Activated naive CD4-positive, alpha-beta T cell treated with anti-CD3 and anti-CD28 coated beads, Interleukin-2, amount 10 ng/mL, durations not matched to agents 7 days and 5 days (primary cell): ENCODE measurements at regions not wholly inside any gene's neighbourhood (a gene's known extent, or its start where the extent isn't known, plus 50 kb on each side); places are given as distances from the start of the nearest gene placed in this dataset.
"Not testable (repeated sequence)": the region's sequence is repeated elsewhere in the genome, so short reads cannot be mapped to it uniquely, and the experiment has no call there.

Source experiments
- CTCF ChIA-PET: fragments of 350-600 bp; sonication (Branson Sonifier 250); formaldehyde crosslinking; loops from one replicate; lab custom pipeline; 2021; ENCODE audit warnings: antibody characterized with exemption; lab: Charles Lee
- DNase-seq: peaks from one replicate; pipeline ENCODE4 v3.0.0-alpha.2; 2020
- H3K27ac Mint-ChIP-seq: one replicate; pipeline ENCODE4 v1.8.0; 2021; ENCODE audit warnings: mild to moderate bottlenecking, moderate library complexity, mixed read lengths
- H3K27me3 Mint-ChIP-seq: one replicate; pipeline ENCODE4 v1.8.0; 2021; ENCODE audit warnings: mild to moderate bottlenecking, mixed read lengths
- H3K36me3 Mint-ChIP-seq: one replicate; pipeline ENCODE4 v1.8.0; 2021; ENCODE audit warnings: mixed read lengths
- H3K4me1 Mint-ChIP-seq: one replicate; pipeline ENCODE4 v1.8.0; 2021; ENCODE audit warnings: mixed read lengths
- H3K4me3 Mint-ChIP-seq: one replicate; pipeline ENCODE4 v1.8.0; 2021; ENCODE audit warnings: mild to moderate bottlenecking, moderate library complexity, mixed read lengths
- H3K9me3 Mint-ChIP-seq: one replicate; pipeline ENCODE4 v1.8.0; 2021; ENCODE audit warnings: mixed read lengths

- Mint-ChIP-seq H3K4me1 (no peaks in the 10 kb centered on the region), H3K27ac (no peak overlapping the region), H3K27me3 (peaks cover 19% of the 10 kb centered on the region), H3K9me3 (no peaks in the 10 kb centered on the region), H3K36me3 (no peaks in the 10 kb centered on the region), H3K4me3 (no peak overlapping the region)
- CTCF ChIA-PET = no interaction called here
- no peak for DNase-seq
These were observed 107.9 kb upstream of the NDUFV2 start for GRCh38 chr18:8994603-8995002.

- H3K36me3 Mint-ChIP-seq = no peaks in the 10 kb centered on the region
- CTCF ChIA-PET = no interaction called here
- no peak overlapping the region for H3K27ac Mint-ChIP-seq
- no peaks in the 10 kb centered on the region for H3K9me3 Mint-ChIP-seq
- peaks cover 18% of the 10 kb centered on the region for H3K27me3 Mint-ChIP-seq
- no peaks in the 10 kb centered on the region for H3K4me1 Mint-ChIP-seq
- no peak for DNase-seq
- no peak overlapping the region for H3K4me3 Mint-ChIP-seq
These were observed 107.4 kb upstream of the NDUFV2 start for GRCh38 chr18:8995096-8995495.

GRCh38 chr18:8996771-8997432, 105.6 kb upstream of the NDUFV2 start:
- H3K27ac Mint-ChIP-seq = no peak overlapping the region
- no peaks in the 10 kb centered on the region for H3K36me3 Mint-ChIP-seq
- DNase-seq = no peak

GRCh38 chr18:8997634-8998033, 104.9 kb upstream of the NDUFV2 start:
- peaks cover 30% of the 10 kb centered on the region for H3K27me3 Mint-ChIP-seq

More at GRCh38 chr18:8996771-8997432, 105.6 kb upstream of the NDUFV2 start:
- no peaks in the 10 kb centered on the region for H3K9me3 Mint-ChIP-seq
- CTCF ChIA-PET = interaction anchor here (1.1 kb wide), 1 partner anchor 8 kb away, joined by 3 read pairs; no protein-coding TSS in a partner anchor
- H3K27me3 Mint-ChIP-seq = peaks cover 25% of the 10 kb centered on the region
- no peak overlapping the region for H3K4me3 Mint-ChIP-seq
- no peaks in the 10 kb centered on the region for H3K4me1 Mint-ChIP-seq

GRCh38 chr18:8998481-8999217, 103.8 kb upstream of the NDUFV2 start:
- peaks cover 30% of the 10 kb centered on the region for H3K27me3 Mint-ChIP-seq
- H3K4me3 Mint-ChIP-seq = no peak overlapping the region
- DNase-seq = no peak
- no peak overlapping the region for H3K27ac Mint-ChIP-seq
- H3K36me3 Mint-ChIP-seq = no peaks in the 10 kb centered on the region
- no peaks in the 10 kb centered on the region for H3K4me1 Mint-ChIP-seq
- CTCF ChIA-PET = interaction anchor here (1.4 kb wide), 1 partner anchor 11 kb away, joined by 3 read pairs; no protein-coding TSS in a partner anchor
- H3K9me3 Mint-ChIP-seq = no peaks in the 10 kb centered on the region

More at GRCh38 chr18:8997634-8998033, 104.9 kb upstream of the NDUFV2 start:
- no peak overlapping the region for H3K4me3 Mint-ChIP-seq
- no peaks in the 10 kb centered on the region for H3K9me3 Mint-ChIP-seq
- no peak for DNase-seq
- no peaks in the 10 kb centered on the region for H3K4me1 Mint-ChIP-seq
- no peak overlapping the region for H3K27ac Mint-ChIP-seq
- CTCF ChIA-PET = interaction anchor here (1.1 kb wide), 1 partner anchor 9 kb away, joined by 3 read pairs; no protein-coding TSS in a partner anchor
- no peaks in the 10 kb centered on the region for H3K36me3 Mint-ChIP-seq

GRCh38 chr18:8999872-9000271, 102.6 kb upstream of the NDUFV2 start:
- Mint-ChIP-seq H3K9me3 (no peaks in the 10 kb centered on the region), H3K27ac (no peak overlapping the region), H3K27me3 (peaks cover 30% of the 10 kb centered on the region), H3K4me3 (no peak overlapping the region), H3K4me1 (no peaks in the 10 kb centered on the region), H3K36me3 (no peaks in the 10 kb centered on the region)
- DNase-seq = no peak
- CTCF ChIA-PET = interaction anchor here (1.4 kb wide), 1 partner anchor 12 kb away, joined by 3 read pairs; no protein-coding TSS in a partner anchor

- no peaks in the 10 kb centered on the region for H3K9me3 Mint-ChIP-seq
- H3K4me3 Mint-ChIP-seq = no peak overlapping the region
- H3K4me1 Mint-ChIP-seq = no peaks in the 10 kb centered on the region
- H3K27me3 Mint-ChIP-seq = peaks cover 38% of the 10 kb centered on the region
- no peak overlapping the region for H3K27ac Mint-ChIP-seq
- CTCF ChIA-PET = no interaction called here
- H3K36me3 Mint-ChIP-seq = no peaks in the 10 kb centered on the region
- no peak for DNase-seq
These were observed 101.8 kb upstream of the NDUFV2 start for GRCh38 chr18:9000733-9001132.

- H3K4me1 Mint-ChIP-seq = no peaks in the 10 kb centered on the region
- no peaks in the 10 kb centered on the region for H3K9me3 Mint-ChIP-seq
- CTCF ChIA-PET = no interaction called here
- DNase-seq = no peak
- H3K27ac Mint-ChIP-seq = no peak overlapping the region
- no peak overlapping the region for H3K4me3 Mint-ChIP-seq
- H3K36me3 Mint-ChIP-seq = no peaks in the 10 kb centered on the region
- peaks cover 40% of the 10 kb centered on the region for H3K27me3 Mint-ChIP-seq
These were observed 101.3 kb upstream of the NDUFV2 start for GRCh38 chr18:9001209-9001608.

- Mint-ChIP-seq H3K4me3 (no peak overlapping the region), H3K27ac (no peak overlapping the region), H3K4me1 (no peaks in the 10 kb centered on the region), H3K27me3 (peaks cover 35% of the 10 kb centered on the region), H3K9me3 (no peaks in the 10 kb centered on the region), H3K36me3 (no peaks in the 10 kb centered on the region)
- no peak for DNase-seq
- CTCF ChIA-PET = no interaction called here
These were observed 98.9 kb upstream of the NDUFV2 start for GRCh38 chr18:9003406-9004100.

GRCh38 chr18:9004308-9004707, 98.2 kb upstream of the NDUFV2 start:
- H3K9me3 Mint-ChIP-seq, DNase-seq, H3K4me1 Mint-ChIP-seq, H3K4me3 Mint-ChIP-seq, H3K36me3 Mint-ChIP-seq, CTCF ChIA-PET, H3K27ac Mint-ChIP-seq: not testable (repeated sequence)
- H3K27me3 Mint-ChIP-seq = peaks cover 38% of the 10 kb centered on the region

GRCh38 chr18:9007700-9008099, 94.8 kb upstream of the NDUFV2 start:
- H3K27me3 Mint-ChIP-seq = peaks cover 24% of the 10 kb centered on the region
- H3K9me3 Mint-ChIP-seq, CTCF ChIA-PET, H3K4me3 Mint-ChIP-seq, H3K4me1 Mint-ChIP-seq, H3K36me3 Mint-ChIP-seq, DNase-seq, H3K27ac Mint-ChIP-seq: not testable (repeated sequence)

- DNase-seq = no peak
- Mint-ChIP-seq H3K27ac (no peak overlapping the region), H3K9me3 (no peaks in the 10 kb centered on the region), H3K4me3 (no peak overlapping the region), H3K4me1 (no peaks in the 10 kb centered on the region), H3K36me3 (no peaks in the 10 kb centered on the region), H3K27me3 (peaks cover 24% of the 10 kb centered on the region)
- CTCF ChIA-PET = no interaction called here
These were observed 94.2 kb upstream of the NDUFV2 start for GRCh38 chr18:9008200-9008708.

GRCh38 chr18:9008709-9009635, 93.5 kb upstream of the NDUFV2 start:
- CTCF ChIA-PET = interaction anchor here (0.9 kb wide), 1 partner anchor 21 kb away, joined by 4 read pairs; no protein-coding TSS in a partner anchor
- Mint-ChIP-seq H3K27me3 (peaks cover 24% of the 10 kb centered on the region), H3K9me3 (no peaks in the 10 kb centered on the region), H3K36me3 (no peaks in the 10 kb centered on the region), H3K4me3 (no peak overlapping the region), H3K27ac (no peak overlapping the region), H3K4me1 (no peaks in the 10 kb centered on the region)
- no peak for DNase-seq
